ENCODE measurements at regions not wholly inside any gene's neighbourhood (a gene's known extent, or its start where the extent isn't known, plus 50 kb on each side); places are given as distances from the start of the nearest gene placed in this dataset.
"Not testable (repeated sequence)": the region's sequence is repeated elsewhere in the genome, so short reads cannot be mapped to it uniquely, and the experiment has no call there.

DNA sequence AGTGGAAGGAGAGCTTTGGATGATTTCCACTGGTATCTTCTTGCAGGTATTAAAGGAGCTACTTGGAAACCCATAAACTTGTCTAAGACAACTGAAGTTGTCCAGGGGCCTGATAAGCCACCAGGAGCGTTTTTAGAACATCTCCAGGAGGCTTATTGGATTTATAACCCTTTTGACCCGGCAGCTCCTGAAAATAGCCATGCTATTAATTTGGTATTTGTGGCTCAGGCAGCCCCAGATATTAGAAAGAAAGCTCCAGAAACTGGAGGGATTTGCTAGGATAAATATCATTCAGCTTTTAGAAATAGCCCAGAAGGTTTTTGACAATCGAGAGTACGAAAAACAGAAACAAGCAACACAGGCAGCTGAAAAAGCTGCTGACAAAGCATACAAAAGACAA lies 461.0 kb upstream of the HTR1E start:
- DNase-seq: no peak

DNA sequence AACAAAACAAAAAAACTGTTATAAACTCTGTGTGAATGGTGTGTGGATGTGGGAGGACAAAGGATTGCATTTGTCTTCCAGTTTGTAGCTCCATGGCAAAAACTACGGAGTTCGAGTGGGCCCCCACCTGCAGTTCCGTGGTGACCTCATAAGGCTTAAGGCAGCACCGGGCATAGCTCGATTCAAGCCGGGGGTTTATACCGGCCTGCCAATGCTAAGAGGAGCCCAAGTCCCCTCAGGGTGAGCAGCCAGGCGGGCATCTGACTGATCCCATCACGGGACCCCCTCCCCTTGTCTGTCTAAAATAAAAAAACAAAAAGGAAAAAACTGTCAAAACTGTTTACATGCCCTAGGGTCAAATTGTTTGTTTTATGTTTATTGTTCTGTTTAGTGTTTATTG lies 463.2 kb upstream of the HTR1E start:
- no peak for DNase-seq

DNA sequence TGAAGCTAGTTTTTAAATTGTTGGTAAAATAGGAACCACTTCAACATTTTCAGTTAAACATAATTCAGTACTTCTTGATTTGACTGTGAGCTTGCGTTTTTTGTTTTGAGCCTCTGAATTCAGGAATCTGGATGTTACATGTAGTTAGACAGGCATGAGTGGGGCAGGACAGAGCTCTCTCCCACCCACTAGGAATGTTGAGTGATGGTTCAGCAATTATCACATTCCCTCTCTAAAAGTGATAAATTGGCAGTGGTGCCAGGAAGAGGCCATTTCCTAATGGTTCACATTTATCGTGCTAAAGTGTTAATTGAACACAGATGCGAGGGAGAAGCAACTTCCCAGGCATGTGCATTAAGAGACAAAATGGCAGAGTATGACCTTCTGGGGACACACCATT lies 465.5 kb upstream of the HTR1E start:
- no peak for DNase-seq

DNA sequence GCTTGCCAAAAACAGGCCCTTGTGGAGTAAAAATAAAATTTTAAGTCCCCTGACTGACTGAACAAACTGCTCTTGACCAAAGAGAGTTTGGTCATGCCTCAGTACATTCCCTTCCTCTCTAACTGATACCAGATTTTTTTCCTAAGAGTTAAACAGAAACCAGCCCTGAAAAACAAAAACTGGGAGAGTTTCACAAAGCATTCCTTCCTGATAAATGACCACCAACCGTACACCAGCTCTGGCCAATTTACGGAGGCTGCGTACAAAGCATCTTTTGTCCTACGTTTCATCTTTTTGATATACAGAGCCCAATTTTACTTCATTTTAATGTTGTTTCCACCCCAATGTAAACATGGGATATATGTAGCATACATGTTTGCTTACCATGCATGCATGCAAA lies 477.4 kb upstream of the HTR1E start:
- no peak for DNase-seq

DNA sequence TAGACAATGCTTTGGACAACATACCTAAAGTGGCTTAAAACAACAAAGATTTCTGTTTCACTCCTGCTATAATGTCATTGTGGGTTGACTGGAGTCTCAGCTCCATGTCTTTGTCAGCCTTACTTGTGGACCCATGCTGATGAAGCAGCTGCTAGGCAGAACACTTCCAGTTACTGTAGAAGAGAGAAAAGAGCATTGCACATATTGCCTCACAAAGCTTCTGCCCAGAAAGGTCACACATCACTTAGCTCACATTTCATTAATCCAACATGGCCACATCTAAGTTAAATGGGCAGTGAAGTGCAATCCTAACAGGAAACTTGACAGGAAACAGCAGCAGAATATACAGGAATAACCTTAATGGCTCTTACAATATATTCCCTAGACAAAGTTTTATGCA lies 480.5 kb upstream of the HTR1E start:
- DNase-seq: no peak

DNA sequence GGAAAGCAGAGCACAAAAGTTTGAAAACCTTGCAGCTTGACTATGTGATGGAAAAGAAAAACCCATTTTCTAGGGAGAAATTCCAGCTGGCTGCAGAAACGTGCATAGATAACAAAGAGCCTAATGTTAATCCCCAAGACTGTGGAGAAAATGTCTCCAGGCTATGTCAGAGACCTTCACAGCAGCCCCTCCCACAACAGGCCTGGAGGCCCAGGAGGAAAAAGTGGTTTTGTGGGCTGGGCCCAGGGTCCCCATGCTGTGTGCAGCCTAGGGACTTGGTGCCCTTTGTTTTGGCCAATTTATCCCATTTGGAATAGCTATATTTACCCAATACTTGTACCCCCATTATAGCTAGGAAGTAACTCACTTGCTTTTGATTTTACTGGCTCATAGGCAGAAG lies 484.1 kb upstream of the HTR1E start:
- no peak for DNase-seq

DNA sequence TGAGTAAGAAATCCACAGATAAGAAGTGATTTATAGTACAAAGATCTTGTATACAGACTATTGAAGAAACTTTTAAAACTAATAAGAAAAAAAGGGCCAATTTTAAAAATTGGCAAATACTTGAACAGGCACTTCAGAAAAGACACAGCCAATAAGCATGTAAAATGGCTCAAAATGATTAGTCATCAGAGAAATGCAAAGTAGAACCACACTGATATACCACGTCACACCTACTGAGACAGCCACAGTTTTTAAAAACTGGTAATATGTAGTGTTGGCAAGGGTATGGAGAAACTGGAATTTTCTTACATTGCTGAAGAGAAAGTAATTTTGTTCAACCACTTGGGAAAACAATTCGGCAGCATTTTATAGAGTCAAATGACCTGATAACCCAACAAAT lies 488.9 kb upstream of the HTR1E start:
- no peak for DNase-seq

DNA sequence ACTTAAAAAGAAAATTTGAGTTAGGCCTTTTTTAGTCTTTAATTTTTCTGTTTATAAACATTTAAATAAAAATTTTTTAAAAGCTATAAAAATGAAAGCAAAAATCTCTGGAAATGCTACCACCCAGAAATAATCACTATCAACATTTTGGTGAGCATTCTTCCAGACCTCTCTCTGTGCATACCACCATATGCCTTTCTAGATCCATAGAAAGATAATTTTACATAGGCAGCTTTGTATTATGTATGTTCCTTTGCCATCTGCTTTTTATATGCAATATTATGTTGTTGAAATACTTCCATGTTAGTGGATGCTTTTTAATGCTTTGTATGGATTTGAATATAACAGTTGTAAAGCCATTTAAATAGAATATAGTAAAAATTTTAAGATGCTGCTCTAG lies 496.7 kb upstream of the HTR1E start:
- DNase-seq: no peak

DNA sequence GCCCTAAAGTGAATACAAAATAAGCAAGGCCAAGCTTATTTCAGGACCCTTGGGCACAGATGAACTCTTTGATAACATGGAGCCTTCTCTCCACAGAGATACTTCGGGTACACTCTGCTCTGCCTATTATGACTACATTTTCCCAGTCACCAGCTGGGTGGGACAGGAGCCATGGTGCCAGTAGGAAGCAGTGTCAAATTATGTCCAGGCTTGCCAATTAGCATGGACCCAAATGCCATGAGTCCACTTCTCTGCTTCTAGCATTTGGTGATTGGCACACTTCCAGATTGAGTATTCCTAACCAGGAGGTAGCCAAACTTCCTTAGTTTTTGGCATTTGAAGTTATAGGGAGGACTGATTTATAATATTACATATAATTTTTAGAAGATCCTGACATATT lies 513.8 kb upstream of the HTR1E start:
- DNase-seq: no peak

DNA sequence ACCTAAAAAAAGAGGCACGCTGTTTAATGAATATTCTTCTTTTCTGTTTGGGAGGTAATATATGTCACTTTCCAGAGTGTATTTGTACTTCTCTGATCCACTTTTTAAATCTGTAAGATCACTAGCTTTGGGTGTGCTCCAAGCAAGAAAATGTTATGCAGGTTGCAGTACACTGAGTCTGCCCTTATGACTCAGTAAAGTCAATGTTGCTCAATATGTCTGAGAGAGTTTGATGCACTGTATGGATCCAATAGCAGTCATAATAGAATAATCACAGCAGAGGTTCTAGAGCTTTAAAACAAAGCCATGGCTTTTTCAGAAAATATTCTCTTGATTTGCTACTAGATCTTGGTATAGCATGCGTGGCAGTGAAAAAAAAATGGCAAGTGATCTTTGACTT lies 525.3 kb upstream of the HTR1E start:
- DNase-seq: no peak

DNA sequence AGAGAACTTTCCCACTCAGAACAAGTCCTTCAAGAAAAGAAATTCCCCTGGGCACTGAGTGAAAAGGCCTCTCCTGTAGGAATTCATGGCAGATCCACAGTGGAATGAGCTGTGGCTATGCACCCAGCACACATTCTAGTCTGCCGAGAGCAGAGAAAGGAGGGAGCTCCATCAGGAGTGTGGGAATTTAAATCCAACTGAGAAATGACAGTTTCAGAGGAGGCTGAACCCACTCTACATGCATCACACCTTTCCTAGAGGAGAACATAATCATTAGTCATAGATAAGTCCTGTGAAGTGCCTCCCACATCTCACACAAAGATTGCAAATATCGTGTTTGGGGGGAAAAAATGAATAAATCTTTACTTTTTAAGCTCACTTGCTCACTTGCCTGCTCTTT lies 530.2 kb upstream of the HTR1E start:
- DNase-seq: no peak

DNA sequence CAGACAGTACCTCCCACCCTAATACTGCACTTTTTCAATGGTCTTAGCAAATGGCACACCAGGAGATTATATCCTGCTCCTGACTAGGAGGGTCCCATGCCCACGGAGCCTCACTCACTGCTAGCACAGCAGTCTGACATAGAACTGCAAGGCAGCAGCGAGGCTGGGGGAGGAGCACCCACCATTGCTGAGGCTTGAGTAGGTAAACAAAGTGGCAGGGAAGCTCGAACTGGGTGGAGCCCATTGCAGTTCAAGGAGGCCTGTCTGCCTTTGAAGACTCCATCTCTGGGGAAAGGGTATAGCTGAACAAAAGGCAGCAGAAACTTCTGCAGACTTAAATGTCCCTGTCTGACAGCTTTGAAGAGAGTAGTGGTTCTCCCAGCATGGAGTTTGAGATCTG lies 544.5 kb upstream of the HTR1E start:
- not testable (repeated sequence) for DNase-seq

DNA sequence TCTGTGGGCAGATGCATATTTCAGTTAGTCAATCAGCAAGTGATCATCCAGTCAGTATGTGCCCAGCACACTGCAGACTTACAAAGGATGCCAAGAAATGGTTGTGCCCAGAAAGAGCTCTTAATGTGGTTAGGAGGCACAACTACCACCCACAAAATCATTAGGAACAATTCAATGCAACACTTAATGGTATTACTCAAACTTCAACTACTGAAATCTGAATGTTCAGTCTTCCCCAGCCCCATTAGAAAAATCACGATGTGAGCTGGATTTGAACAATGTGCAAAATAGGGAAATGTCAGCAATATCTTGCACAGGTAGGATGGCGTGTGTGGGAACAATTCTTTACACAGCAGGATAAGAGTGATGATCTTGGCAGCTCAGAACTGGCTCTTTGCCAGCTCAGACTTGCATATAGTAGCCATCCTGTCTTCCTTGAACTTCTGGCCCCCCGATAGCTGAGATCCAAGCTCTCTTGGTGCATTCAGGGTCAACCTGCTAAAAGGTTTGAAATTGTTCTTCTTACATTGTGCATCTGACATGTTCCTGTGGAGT lies 556.7 kb upstream of the HTR1E start:
- no peak for DNase-seq

DNA sequence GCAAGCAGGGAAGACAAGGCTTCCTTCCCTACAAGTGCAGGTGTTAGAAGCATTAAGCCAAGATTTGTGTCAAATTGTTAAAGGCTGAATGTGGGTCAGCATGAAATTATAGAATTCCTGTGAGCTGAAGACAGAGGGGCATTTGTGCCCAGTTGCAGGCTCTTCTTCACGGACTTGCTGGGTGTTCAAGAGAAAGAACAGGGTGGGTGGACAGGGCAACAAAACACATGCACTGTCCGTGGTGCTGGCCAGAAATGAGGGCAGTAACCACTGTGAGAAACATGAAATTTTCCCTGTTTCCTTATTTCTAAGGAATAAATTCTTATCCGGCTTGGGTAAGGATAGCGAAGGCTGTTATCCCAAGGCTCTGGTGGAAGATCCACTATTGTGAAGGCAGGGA lies 579.5 kb upstream of the HTR1E start:
- DNase-seq: no peak

DNA sequence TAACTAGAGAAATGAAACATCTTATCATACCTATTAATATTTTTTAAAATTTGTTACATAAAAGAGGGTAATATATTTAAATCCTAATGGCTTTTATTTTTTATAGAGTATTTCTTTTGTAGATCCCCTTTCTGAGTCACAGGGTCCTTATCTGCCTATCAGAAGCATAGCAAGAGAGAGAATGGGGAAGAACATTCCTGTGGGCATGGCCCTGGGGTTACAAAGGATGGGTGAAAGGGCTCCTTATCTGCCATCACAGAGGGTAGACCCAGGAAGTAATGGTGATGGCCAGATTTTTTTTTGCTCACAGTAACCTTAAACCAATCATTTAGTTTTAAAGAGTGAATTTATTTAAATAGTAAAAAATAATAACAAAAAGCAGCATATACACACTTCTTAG lies 582.1 kb upstream of the HTR1E start:
- no peak for DNase-seq

DNA sequence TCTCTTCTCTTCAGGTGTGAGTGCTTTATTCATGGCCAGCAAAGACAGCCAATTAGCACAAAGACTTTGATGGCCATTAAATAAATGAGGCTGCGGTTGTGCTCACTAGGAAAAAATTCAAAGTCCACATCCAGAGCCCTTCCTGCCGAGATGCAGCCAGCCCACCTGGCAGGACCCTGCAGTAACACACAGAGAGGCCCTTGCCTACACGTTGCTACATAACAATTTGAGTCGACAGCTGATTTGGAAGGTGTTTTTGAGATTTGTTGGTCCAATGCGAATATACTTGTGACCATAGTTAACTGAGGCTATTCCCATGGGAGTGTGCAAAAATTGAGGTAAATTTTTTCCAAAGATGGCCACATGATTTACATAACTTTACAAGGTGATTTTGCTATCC lies 605.4 kb upstream of the HTR1E start:
- DNase-seq: peak in 1 of 2 donors; percentile 23

DNA sequence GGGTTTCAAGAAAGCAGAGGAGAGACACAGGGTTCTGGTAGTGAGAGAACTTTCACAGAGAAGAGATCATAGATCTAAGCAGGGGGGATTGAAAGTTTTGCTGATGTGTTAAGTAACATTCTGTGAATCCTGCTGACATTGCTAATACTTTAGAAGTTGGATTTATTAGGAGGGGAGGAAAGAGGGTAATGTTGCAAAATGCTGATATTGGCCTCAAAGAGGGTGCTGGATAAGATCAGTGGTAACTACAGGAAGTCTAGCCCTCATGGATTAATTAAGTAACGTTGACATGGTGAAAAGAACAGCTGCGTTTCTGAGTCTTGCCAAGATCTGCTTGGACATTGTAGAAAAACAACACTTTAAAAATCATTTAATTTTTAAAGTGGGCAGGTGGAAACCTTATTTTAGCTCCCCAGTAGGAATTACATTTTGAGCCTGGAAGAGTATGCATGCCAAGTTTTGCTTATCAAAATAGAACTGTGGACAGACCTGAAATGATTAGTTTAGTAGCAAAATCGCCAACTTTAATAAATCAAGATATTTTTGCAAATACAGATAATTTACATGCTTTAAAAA lies 606.0 kb upstream of the HTR1E start:
- peak; percentile 85 to 87 for DNase-seq

DNA sequence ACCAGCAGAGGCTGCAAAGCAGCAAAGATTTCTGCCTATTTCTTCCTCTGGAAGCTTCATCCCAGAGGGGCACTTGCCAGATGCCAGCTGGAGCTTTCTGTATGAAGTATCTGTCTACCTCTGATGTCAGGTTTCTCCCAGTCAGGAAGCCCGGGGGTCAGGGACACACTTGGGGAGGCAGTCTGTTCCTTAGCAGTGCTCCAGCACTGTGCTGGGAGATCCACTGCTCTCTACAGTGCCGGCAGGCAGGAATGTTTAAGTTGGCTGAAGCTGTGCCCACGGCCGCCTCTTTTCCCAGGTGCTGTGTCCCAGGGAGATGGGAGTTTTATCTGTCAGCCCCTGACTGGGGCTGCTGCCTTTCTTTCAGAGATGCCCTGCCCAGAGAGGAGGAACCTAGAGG lies 631.1 kb upstream of the HTR1E start:
- no peak for DNase-seq

DNA sequence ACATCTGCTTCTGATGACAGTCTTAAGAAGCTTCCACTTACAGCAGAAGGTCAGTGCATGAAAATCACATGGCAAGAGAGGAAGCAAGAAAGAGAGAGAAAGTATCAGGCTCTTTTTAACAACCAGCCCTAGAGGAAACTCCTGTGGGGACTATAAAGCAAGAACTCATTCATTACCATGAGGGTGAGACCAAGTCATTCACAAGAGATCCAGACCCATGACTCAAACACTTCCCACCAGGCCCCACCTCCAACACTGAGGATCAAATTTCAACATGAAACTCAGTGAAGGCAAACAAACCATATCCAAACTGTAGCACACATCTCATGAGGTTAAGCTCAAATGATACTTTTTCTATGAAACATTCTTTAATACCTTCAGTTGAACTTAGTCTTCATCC lies 643.2 kb upstream of the SYNCRIP start:
- no peak for DNase-seq

DNA sequence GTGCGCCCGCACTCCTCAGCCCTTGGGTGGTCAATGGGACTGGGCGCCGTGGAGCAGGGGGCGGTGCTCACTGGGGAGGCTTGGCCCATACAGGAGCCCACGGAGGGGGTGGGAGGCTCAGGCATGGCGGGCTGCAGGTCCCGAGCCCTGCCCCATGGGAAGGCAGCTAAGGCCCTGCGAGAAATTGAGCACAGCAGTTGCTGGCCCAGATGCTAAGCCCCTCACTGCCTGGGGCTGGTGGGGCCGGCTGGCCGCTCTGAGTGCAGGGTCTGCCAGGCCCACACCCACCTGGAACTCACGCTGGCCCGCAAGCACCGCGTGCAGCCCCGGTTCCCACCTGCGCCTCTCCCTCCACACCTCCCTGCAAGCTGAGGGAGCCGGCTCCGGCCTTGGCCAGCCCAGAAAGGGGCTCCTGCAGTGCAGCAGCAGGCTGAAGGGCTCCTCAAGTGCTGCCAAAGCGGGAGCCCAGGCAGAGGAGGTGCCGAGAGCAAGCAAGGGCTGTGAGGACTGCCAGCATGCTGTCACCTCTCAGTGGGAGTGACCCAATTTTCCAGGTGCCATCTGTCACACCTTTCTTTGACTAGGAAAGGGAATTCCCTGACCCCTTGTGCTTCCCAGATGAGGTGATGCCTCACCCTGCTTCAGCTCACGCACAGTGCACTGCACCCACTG lies 642.3 kb upstream of the SYNCRIP start:
- not testable (repeated sequence) for DNase-seq

DNA sequence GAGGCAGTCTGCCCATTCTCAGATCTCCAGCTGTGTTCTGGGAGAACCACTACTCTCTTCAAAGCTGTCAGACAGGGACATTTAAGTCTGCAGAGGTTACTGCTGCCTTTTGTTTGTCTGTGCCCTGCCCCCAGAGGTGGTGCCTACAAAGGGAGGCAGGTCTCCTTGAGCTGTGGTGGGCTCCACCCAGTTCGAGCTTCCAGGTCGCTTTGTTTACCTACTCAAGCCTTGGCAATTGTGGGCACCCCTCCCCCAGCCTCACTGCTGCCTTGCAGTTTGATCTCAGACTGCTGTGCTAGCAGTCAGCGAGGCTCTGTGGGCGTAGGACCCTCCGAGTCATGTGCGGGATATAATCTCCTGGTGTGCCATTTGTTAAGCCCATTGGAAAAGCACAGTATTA lies 640.9 kb upstream of the SYNCRIP start:
- not testable (repeated sequence) for DNase-seq

DNA sequence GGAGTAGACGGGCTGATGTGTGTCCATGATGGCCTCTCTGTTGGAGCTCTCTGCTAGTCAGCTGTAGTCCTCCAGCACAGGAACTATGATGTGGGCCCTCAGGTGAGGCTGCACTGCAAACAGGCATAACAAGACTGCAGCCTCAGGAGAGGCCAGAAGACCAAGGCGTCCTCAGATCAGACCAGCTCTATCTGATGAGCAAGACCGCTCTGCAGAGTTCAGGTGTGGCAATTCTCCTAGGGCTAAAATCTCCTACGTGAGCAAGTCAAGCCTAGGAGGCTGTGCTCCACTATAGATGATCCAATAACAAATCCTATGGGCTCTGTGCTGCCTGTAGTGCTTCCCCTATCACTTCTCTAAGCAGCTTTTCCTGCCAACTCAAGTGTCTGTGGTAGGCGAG lies 633.4 kb upstream of the SYNCRIP start:
- no peak for DNase-seq

DNA sequence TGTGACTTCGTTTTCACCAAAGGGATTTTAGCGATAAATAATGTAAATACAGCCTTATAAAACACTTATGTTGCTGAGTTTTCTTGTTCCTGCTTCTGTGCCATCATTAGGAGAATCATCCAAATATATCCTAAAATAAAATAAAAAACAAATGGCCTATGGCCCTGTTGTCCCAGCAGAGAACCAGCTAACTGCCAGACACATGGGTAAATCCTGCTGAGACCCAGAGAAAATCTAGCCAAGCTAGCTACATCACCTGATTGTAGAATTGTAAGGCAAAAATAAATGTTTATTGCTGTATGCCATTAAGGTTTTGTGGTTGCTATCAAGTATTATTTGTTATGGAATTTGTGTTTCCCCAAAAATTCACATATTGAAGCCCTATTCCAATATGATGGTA lies 631.2 kb upstream of the SYNCRIP start:
- no peak for DNase-seq

DNA sequence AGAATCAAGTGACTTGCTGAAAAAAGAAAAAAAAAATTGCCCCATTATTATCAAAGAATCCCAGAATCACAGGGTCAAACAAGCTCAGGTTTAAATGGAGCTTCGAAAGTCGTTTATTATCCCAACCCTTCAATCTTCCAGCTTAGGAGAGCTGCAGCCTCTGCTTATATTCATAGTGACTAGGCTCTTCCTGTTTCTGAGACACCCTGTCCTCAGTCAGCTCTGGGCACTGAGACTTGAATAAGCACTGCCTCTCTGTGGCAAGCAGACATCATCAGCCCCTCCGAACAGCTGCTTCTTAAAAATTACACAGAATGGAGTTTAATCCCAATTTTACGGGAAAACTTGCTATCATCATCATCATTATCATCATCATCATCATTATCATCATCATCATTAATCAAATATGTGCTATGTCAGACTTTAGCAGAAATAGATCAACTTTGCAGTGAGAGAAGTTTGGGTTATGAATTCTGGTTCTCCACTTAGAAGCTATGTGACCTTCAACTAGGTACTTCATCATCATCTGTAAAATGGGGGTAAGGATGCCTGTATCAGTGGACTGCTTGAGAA lies 614.0 kb upstream of the SYNCRIP start:
- peak in 1 of 2 donors; percentile 2 for DNase-seq

All from right lung (tissue), 2 donors.